Body of pancreas (tissue), 4 donors: ENCODE measurements at regions not wholly inside any gene's neighbourhood (a gene's known extent, or its start where the extent isn't known, plus 50 kb on each side); places are given as distances from the start of the nearest gene placed in this dataset.

Experiments used
- ATAC-seq: fragments of 150-250 bp; one replicate; pipeline ENCODE4 v1.9.1; 2016
- DNase-seq, 4 donors: peaks; one replicate each; pipeline ENCODE4 v3.0.0-alpha.2; 2019
- H3K27ac ChIP-seq, 4 donors: fragments of 200-600 bp; sonication (generic); 1 replicate in 3 of 4; 2 replicates in 1 of 4; pipeline versions ENCODE4 v1.5.1 to v1.6.1; 2016 to 2019; ENCODE audit warnings: mild to moderate bottlenecking in 1 of 4, mixed read lengths in 1 of 4, moderate library complexity in 1 of 4
- H3K27me3 ChIP-seq, 2 donors: fragments of 200-600 bp; sonication (generic); one replicate each; pipeline ENCODE4 v1.6.0; 2016; ENCODE audit warnings: mild to moderate bottlenecking in 1 of 2
- H3K36me3 ChIP-seq, 2 donors: fragments of 200-600 bp; sonication (generic); replicated peaks in 1 of 2; 2 replicates each; pipeline ENCODE4 v1.5.1; 2016; ENCODE audit warnings: low read depth in 2 of 2; ENCODE audit not compliant: insufficient read depth in 1 of 2
- H3K4me1 ChIP-seq: fragments of 200-600 bp; sonication (generic); one replicate; pipeline ENCODE4 v1.6.0; 2016
- H3K4me3 ChIP-seq, 2 donors: fragments of 200-600 bp; sonication (generic); 1 replicate in 1 of 2; 2 replicates in 1 of 2; pipeline ENCODE4 v1.5.1; 2016 to 2019
- H3K9me3 ChIP-seq, 3 donors: fragments of 200-600 bp; sonication (generic); 1 replicate in 2 of 3; 2 replicates in 1 of 3; pipeline ENCODE4 v1.5.1; 2016
- POLR2A ChIP-seq, 3 donors: fragments of 450-650 bp; IDR thresholded peaks; one replicate each; pipeline ENCODE4 v1.6.1; 2016; ENCODE audit warnings: antibody characterized with exemption in 3 of 3, mild to moderate bottlenecking in 2 of 3
- WGBS, 2 donors: methylation state at CpG; one replicate each; pipeline ENCODE4 v1.1.5; 2017; 5-methylcytosine and 5-hydroxymethylcytosine counted together
- intact Hi-C: fragments of 100-400 bp; cut with DNase I; formaldehyde crosslinking; loops from one replicate; pipeline ENCODE4 v1.15.1; 2023
- TF ChIP-seq, protein P1 (sequence below), 7 experiments: fragments of 450-650 bp in 4 of 7; fragments of 200-600 bp in 3 of 7; sonication (generic) in 3 of 7; IDR thresholded peaks; one replicate each; pipeline ENCODE4 v1.5.1; 2016 to 2019; ENCODE audit warnings: antibody characterized with exemption in 7 of 7

DNA sequence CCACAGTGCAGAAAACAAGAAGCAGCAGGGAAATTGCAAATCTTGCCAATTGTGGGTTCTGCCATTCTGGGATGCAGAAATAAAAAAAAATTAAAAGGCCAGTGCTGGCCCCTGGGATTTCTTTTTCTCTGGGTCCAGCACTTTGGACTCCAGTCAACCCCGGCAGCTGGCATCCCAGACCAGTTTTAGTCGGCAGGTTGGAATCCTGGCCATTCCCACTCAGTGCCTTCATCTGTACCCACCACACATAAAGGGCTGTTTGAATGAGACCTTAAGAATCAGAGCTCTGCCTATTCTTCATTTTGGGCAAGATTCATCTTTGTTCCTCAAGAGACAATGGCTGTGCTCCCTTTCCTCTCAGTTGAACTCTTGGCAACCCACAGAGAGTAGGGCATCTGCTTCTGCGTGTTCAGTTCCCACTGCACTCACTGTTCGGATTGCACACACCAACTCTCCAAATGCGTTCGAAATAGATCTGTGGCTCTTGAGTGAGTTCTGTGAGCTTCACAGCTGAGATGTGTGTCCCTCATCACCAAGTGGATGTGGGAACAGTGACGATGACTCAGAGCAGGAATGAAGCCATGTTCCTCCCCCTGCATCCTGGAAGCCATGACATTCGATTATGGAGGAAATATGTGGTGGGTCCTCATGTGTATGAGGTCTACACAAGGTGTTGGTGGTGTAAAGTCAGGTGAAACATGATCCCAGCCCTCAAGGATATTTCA is 63.0 kb upstream of the EGFR start:
- 72 to 78% methylated on average over 8 of the region's 8 CpGs for WGBS, 2 donors
- no peak for ATAC-seq
- intact Hi-C loops: no loop called here

DNA sequence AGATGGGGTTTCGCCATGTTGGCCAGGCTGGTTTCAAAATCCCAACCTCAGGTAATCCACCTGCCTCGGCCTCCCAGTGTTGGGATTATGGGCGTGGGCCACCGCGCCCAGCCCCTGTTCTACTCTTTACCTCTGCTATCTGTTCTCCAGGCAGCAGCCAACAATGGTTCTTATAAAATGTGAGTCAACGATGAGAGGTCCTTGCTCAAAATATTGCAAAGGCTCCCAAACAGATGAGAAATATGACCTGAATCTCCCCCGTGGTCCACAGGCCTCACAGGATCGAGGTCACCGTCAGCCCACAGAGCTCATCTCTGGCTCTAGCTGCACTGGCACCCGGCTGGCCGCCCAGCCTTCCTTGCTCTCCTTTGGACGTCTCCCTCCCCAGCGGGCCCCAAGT is 62.0 kb upstream of the EGFR start:
- no peak for ATAC-seq
- WGBS, 2 donors: 90% methylated on average over 13 of the region's 13 CpGs
- TF ChIP-seq, protein P1, sequence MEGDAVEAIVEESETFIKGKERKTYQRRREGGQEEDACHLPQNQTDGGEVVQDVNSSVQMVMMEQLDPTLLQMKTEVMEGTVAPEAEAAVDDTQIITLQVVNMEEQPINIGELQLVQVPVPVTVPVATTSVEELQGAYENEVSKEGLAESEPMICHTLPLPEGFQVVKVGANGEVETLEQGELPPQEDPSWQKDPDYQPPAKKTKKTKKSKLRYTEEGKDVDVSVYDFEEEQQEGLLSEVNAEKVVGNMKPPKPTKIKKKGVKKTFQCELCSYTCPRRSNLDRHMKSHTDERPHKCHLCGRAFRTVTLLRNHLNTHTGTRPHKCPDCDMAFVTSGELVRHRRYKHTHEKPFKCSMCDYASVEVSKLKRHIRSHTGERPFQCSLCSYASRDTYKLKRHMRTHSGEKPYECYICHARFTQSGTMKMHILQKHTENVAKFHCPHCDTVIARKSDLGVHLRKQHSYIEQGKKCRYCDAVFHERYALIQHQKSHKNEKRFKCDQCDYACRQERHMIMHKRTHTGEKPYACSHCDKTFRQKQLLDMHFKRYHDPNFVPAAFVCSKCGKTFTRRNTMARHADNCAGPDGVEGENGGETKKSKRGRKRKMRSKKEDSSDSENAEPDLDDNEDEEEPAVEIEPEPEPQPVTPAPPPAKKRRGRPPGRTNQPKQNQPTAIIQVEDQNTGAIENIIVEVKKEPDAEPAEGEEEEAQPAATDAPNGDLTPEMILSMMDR (IDR thresholded peaks at IDR 0.05): no peak
- no peak for TF ChIP-seq POLR2A (IDR thresholded peaks at IDR 0.05)
- no peaks in the 10 kb centered on the region for H3K9me3 ChIP-seq
- no peak overlapping the region for H3K4me3 ChIP-seq
- intact Hi-C loops: no loop called here
- no peak for DNase-seq
- no peak overlapping the region for H3K27ac ChIP-seq
- no peaks in the 10 kb centered on the region for H3K36me3 ChIP-seq
- no peaks in the 10 kb centered on the region for H3K4me1 ChIP-seq
- no peaks in the 10 kb centered on the region for H3K27me3 ChIP-seq

More for the DNA sequence above, 63.0 kb upstream of the EGFR start:
- no peaks in the 10 kb centered on the region for H3K9me3 ChIP-seq
- H3K4me3 ChIP-seq: no peak overlapping the region
- TF ChIP-seq, protein P1 (IDR thresholded peaks at IDR 0.05): no peak
- TF ChIP-seq POLR2A (IDR thresholded peaks at IDR 0.05): no peak
- H3K36me3 ChIP-seq: no peaks in the 10 kb centered on the region
- no peaks in the 10 kb centered on the region for H3K27me3 ChIP-seq
- no peak for DNase-seq
- H3K4me1 ChIP-seq: no peaks in the 10 kb centered on the region
- no peak overlapping the region for H3K27ac ChIP-seq

DNA sequence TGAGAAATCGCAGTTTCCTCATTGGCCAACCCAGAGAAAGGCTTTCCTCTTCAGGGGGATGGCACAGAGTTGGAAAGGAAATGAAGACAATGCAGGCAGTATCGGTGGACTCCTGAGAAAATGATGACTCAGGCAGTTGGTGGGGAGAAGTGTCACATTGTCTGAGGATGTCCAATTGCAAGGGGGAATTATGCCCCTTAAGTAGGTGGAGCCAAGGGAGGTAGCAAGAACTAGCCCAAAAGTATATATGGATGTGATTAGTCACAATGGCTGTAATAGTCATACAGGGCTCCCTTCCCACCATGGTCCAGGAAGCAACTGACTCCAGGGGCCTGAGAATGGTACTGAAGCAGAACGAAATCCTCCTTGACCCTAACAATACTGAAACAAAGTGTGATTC is 58.3 kb upstream of the EGFR start:
- no peak overlapping the region for H3K4me3 ChIP-seq
- no peaks in the 10 kb centered on the region for H3K36me3 ChIP-seq
- no peak for ATAC-seq
- H3K27me3 ChIP-seq: no peaks in the 10 kb centered on the region
- no peak overlapping the region for H3K27ac ChIP-seq
- no peak for DNase-seq
- H3K4me1 ChIP-seq: peaks cover 5% of the 10 kb centered on the region
- intact Hi-C loops: no loop called here
- TF ChIP-seq POLR2A (IDR thresholded peaks at IDR 0.05): no peak
- TF ChIP-seq, protein P1 (IDR thresholded peaks at IDR 0.05): no peak
- WGBS, 2 donors: 85 to 89% methylated on average over 3 of the region's 3 CpGs
- H3K9me3 ChIP-seq: no peaks in the 10 kb centered on the region

- DNase-seq: no peak
- ATAC-seq: no peak
- H3K4me3 ChIP-seq: no peak overlapping the region
- no peaks in the 10 kb centered on the region for H3K36me3 ChIP-seq
- intact Hi-C loops: no loop called here
- no peaks in the 10 kb centered on the region for H3K9me3 ChIP-seq
- H3K27ac ChIP-seq: no peak overlapping the region
- H3K4me1 ChIP-seq: peaks cover 5% of the 10 kb centered on the region
- TF ChIP-seq, protein P1 (IDR thresholded peaks at IDR 0.05): no peak
- TF ChIP-seq POLR2A (IDR thresholded peaks at IDR 0.05): no peak
- no peaks in the 10 kb centered on the region for H3K27me3 ChIP-seq
- 76 to 82% methylated on average over 6 of the region's 6 CpGs for WGBS, 2 donors
Measured at GRCh38 chr7:54961391-54961790, 57.4 kb upstream of the EGFR start.

- Histone ChIP-seq H3K27me3 (no peaks in the 10 kb centered on the region), H3K9me3 (no peaks in the 10 kb centered on the region), H3K27ac (peak overlapping the region in 1 of 4 donors; percentile 12), H3K4me3 (no peak overlapping the region), H3K4me1 (peaks cover 18% of the 10 kb centered on the region), H3K36me3 (no peaks in the 10 kb centered on the region)
- 14 to 35% methylated on average over 1 of the region's 1 CpG for WGBS, 2 donors
- ATAC-seq (peak; percentile 60), DNase-seq (peak in 2 of 4 donors; percentile 20 to 42)
- intact Hi-C loops: no loop called here
- TF ChIP-seq, protein P1 (IDR thresholded peaks at IDR 0.05): no peak
Measured at GRCh38 chr7:54963155-54963554, 55.7 kb upstream of the EGFR start.
